ENCODE measurements at regions not wholly inside any gene's neighbourhood (a gene's known extent, or its start where the extent isn't known, plus 50 kb on each side); places are given as distances from the start of the nearest gene placed in this dataset.

DNA sequence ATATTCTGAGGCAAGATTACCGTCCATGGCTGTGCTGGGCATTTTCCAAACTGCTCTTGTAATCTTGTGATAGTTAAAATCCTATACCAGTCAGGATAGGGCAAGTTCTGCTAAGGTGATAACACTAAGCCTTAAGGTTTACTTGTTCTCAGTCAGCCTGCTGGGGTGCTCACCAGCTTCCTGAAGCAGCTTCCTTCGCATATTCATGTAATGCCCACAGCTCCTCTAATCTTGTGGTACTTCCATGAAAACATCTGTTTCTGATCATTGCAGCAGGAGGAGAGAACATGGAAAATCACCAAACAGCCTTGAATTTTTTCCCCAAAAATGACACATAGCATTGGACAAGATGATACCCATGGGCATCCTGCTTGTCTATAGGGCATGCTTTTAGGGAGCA, 473.2 kb downstream of the MED10 start:
- no peak overlapping the region for H3K27ac ChIP-seq (ENCODE audit: low read depth in 2 of 2, low read length in 2 of 2)
- H3K27me3 ChIP-seq (ENCODE audit: control insufficient read depth, insufficient read depth, low read length) = no peaks in the 10 kb centered on the region
- no peaks in the 10 kb centered on the region for H3K4me1 ChIP-seq (ENCODE audit: control insufficient read depth in 2 of 3, insufficient read depth in 2 of 3, low read depth in 1 of 3, low read length in 3 of 3)
- H3K36me3 ChIP-seq (ENCODE audit: control insufficient read depth in 2 of 3, insufficient read depth in 3 of 3, low read length in 3 of 3) = no peaks in the 10 kb centered on the region
- H3K9ac ChIP-seq (ENCODE audit: low read length in 3 of 3) = no peak overlapping the region
- intact Hi-C loops (cut with DNase I) = no loop called here
- FAIRE-seq (no peak), DNase-seq (no peak)
- no peak overlapping the region for H3K4me3 ChIP-seq (ENCODE audit: low read length in 3 of 3)
- TF ChIP-seq, protein P1, sequence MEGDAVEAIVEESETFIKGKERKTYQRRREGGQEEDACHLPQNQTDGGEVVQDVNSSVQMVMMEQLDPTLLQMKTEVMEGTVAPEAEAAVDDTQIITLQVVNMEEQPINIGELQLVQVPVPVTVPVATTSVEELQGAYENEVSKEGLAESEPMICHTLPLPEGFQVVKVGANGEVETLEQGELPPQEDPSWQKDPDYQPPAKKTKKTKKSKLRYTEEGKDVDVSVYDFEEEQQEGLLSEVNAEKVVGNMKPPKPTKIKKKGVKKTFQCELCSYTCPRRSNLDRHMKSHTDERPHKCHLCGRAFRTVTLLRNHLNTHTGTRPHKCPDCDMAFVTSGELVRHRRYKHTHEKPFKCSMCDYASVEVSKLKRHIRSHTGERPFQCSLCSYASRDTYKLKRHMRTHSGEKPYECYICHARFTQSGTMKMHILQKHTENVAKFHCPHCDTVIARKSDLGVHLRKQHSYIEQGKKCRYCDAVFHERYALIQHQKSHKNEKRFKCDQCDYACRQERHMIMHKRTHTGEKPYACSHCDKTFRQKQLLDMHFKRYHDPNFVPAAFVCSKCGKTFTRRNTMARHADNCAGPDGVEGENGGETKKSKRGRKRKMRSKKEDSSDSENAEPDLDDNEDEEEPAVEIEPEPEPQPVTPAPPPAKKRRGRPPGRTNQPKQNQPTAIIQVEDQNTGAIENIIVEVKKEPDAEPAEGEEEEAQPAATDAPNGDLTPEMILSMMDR (IDR thresholded peaks at IDR 0.05; ENCODE audit: borderline replicate concordance, extremely low read depth, insufficient read depth) = no peak
- H3K9me3 ChIP-seq (ENCODE audit: control insufficient read depth in 2 of 3, insufficient read depth in 1 of 3, low read length in 3 of 3) = no peaks in the 10 kb centered on the region

DNA sequence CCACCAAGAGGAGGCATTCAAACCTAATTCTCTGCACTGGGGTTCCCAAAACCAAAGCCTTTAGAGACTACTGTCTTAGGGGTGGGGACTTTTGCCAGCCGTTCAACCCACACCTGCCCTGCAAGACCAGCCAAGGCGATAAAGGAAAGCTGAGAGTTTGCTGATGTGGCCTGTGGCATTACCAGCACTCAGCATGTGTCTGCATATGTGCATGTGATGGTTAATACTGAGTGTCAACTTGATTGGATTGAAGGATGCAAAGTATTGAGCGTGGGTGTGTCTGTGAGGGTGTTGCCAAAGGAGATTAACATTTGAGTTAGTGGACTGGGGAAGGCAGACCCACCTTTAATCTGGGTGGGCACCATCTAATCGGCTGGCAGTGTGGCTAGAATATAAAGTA, 474.2 kb downstream of the MED10 start:
- H3K4me3 ChIP-seq (ENCODE audit: low read length in 3 of 3) = no peak overlapping the region
- no peaks in the 10 kb centered on the region for H3K36me3 ChIP-seq (ENCODE audit: control insufficient read depth in 2 of 3, insufficient read depth in 3 of 3, low read length in 3 of 3)
- no peaks in the 10 kb centered on the region for H3K9me3 ChIP-seq (ENCODE audit: control insufficient read depth in 2 of 3, insufficient read depth in 1 of 3, low read length in 3 of 3)
- TF ChIP-seq, protein P1 (IDR thresholded peaks at IDR 0.05; ENCODE audit: borderline replicate concordance, extremely low read depth, insufficient read depth) = no peak
- H3K27me3 ChIP-seq (ENCODE audit: control insufficient read depth, insufficient read depth, low read length) = no peaks in the 10 kb centered on the region
- FAIRE-seq (no peak), DNase-seq (no peak)
- no peaks in the 10 kb centered on the region for H3K4me1 ChIP-seq (ENCODE audit: control insufficient read depth in 2 of 3, insufficient read depth in 2 of 3, low read depth in 1 of 3, low read length in 3 of 3)
- intact Hi-C loops (cut with DNase I) = no loop called here
- H3K27ac ChIP-seq (ENCODE audit: low read depth in 2 of 2, low read length in 2 of 2) = no peak overlapping the region
- H3K9ac ChIP-seq (ENCODE audit: low read length in 3 of 3) = no peak overlapping the region

DNA sequence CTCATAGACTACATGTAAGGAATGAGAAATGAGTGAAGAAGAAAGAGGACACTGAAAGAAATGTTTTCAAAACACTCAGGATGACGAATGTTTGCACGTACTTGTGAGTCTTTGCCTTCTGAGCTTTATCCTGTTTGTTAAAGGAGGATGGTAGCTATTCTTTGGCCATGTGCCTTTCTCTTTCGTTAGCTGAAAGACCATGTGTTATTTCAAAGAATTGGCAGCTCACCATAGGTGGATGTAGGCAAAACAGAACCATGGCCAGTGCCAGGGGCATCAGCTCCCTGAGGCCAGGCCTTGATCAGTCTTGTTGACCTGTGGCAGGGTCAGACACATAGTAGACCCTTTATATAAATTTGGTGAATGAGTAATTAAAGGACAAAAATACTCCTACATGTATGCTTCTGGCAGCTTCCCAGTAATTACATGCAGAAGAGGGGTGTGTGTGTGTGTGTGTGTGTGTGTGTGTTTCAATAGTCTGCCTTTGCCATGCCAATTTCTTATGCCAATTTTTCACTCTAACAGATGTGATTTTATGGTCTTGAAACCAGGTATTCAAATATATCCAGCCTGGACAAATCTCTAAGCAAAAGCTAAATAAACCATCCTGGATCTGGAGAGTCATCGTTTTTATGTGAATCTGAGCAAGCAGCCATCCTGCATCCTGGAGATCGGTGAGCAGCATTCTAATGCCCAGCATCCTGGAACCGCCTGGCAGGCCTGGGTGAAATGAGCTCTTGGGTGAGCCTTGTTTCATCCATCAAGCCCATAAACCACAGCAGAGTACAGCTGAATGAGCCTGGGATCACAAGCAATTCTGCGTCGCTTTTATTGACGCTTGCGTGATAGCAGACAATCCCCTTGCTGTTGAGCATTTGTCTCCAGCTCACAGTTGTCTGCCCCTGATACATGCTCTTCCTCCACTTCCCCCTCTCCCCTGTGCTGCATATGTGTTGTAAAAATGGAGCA, 475.4 kb downstream of the MED10 start:
- Histone ChIP-seq H3K9me3 (ENCODE audit: control insufficient read depth in 2 of 3, insufficient read depth in 1 of 3, low read length in 3 of 3) (no peaks in the 10 kb centered on the region), H3K27me3 (ENCODE audit: control insufficient read depth, insufficient read depth, low read length) (no peaks in the 10 kb centered on the region), H3K36me3 (ENCODE audit: control insufficient read depth in 2 of 3, insufficient read depth in 3 of 3, low read length in 3 of 3) (no peaks in the 10 kb centered on the region), H3K27ac (ENCODE audit: low read depth in 2 of 2, low read length in 2 of 2) (no peak overlapping the region), H3K4me3 (ENCODE audit: low read length in 3 of 3) (no peak overlapping the region), H3K4me1 (ENCODE audit: control insufficient read depth in 2 of 3, insufficient read depth in 2 of 3, low read depth in 1 of 3, low read length in 3 of 3) (no peaks in the 10 kb centered on the region), H3K9ac (ENCODE audit: low read length in 3 of 3) (no peak overlapping the region)
- intact Hi-C loops (cut with DNase I) = no loop called here
- TF ChIP-seq, protein P1 (IDR thresholded peaks at IDR 0.05; ENCODE audit: borderline replicate concordance, extremely low read depth, insufficient read depth) = no peak
- no peak for DNase-seq
- no peak for FAIRE-seq
